Bronchial epithelial cell (primary cell): ENCODE measurements at regions not wholly inside any gene's neighbourhood (a gene's known extent, or its start where the extent isn't known, plus 50 kb on each side); places are given as distances from the start of the nearest gene placed in this dataset.

ENCODE experiments used
- DNase-seq: peaks from one replicate; pipeline ENCODE4 v3.0.0-alpha.2; 2010; ENCODE audit warnings: low read depth
- FAIRE-seq: peaks from 2 replicates; lab custom pipeline; 2011; peaks lifted over from hg19 to GRCh38; lab: Jason Lieb, UNC
- H3K27me3 ChIP-seq: 2 replicates; pipeline ENCODE4 v1.5.1; 2011; ENCODE audit warnings: low read length; ENCODE audit not compliant: control insufficient read depth, insufficient read depth
- H3K36me3 ChIP-seq: 2 replicates; pipeline ENCODE4 v1.5.1; 2011; ENCODE audit warnings: low read length; ENCODE audit not compliant: control insufficient read depth, insufficient read depth
- H3K4me3 ChIP-seq: 2 replicates; pipeline ENCODE4 v1.5.1; 2011; ENCODE audit warnings: mild to moderate bottlenecking, low read depth, low read length, control low read depth
- CTCF ChIP-seq: IDR thresholded peaks from 2 replicates; pipeline ENCODE4 v1.5.1; 2011; ENCODE audit warnings: mild to moderate bottlenecking, moderate library complexity, low read length, control low read depth, inconsistent platforms; ENCODE audit not compliant: insufficient read depth, severe bottlenecking

GRCh38 chr10:1893941-1894340 lies 156.6 kb upstream of the ADARB2 start:
- Histone ChIP-seq H3K4me3 (no peak overlapping the region), H3K36me3 (no peaks in the 10 kb centered on the region), H3K27me3 (no peaks in the 10 kb centered on the region)
- DNase-seq (no peak), FAIRE-seq (no peak)
- TF ChIP-seq CTCF = no peak

GRCh38 chr10:1886039-1886438 lies 148.7 kb upstream of the ADARB2 start:
- Histone ChIP-seq H3K27me3 (no peaks in the 10 kb centered on the region), H3K36me3 (no peaks in the 10 kb centered on the region), H3K4me3 (no peak overlapping the region)
- FAIRE-seq (no peak), DNase-seq (no peak)
- no peak for TF ChIP-seq CTCF

GRCh38 chr10:1882728-1883127 lies 145.4 kb upstream of the ADARB2 start:
- no peaks in the 10 kb centered on the region for H3K36me3 ChIP-seq
- FAIRE-seq = no peak
- no peaks in the 10 kb centered on the region for H3K27me3 ChIP-seq
- H3K4me3 ChIP-seq = no peak overlapping the region
- no peak for DNase-seq
- no peak for TF ChIP-seq CTCF

- H3K36me3 ChIP-seq = no peaks in the 10 kb centered on the region
- DNase-seq (no peak), FAIRE-seq (no peak)
- no peak for TF ChIP-seq CTCF
- H3K4me3 ChIP-seq = no peak overlapping the region
- no peaks in the 10 kb centered on the region for H3K27me3 ChIP-seq
Measured at GRCh38 chr10:1882180-1882579, 144.9 kb upstream of the ADARB2 start.

- no peak for DNase-seq
Measured at GRCh38 chr10:1881636-1882035, 144.3 kb upstream of the ADARB2 start.

More at GRCh38 chr10:1881636-1882035, 144.3 kb upstream of the ADARB2 start:
- no peak for FAIRE-seq
- Histone ChIP-seq H3K36me3 (no peaks in the 10 kb centered on the region), H3K27me3 (no peaks in the 10 kb centered on the region), H3K4me3 (no peak overlapping the region)
- TF ChIP-seq CTCF = no peak
